HG02852 (cell line): ENCODE measurements at regions not wholly inside any gene's neighbourhood (a gene's known extent, or its start where the extent isn't known, plus 50 kb on each side); places are given as distances from the start of the nearest gene placed in this dataset.

Experiments
- ATAC-seq: cut with Tn5 transposase; IDR thresholded peaks from one replicate; pipeline ENCODE4 v1.9.1; 2021; ENCODE audit warnings: mild to moderate bottlenecking, moderate library complexity; ENCODE audit not compliant: unreplicated experiment

DNA sequence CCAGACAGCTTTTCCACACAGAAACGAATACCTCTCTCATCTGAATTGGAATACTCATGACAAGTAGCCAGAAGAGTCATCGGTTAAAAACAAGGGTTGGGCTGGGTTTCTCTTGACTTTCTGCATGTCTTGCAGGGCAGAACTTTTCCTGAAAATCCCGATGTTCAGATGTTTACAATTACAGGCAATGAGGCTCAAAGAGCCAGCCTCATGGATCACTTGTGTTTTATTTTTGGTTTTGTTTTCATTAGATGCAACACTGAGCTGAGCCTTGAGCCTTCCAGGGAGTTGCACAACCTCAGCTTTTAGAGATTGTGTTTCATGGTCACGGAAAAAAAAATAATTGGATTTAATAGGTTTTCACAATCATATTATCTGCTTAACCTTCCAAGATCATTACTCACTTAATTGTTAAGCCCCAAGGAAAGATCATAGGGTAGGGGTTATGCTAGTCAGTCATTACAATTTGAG, 288.1 kb upstream of the PRDM1 start:
- no peak for ATAC-seq

- no peak for ATAC-seq
Measured at GRCh38 chr6:105797286-105797979, 288.7 kb upstream of the PRDM1 start.

- no peak for ATAC-seq
Measured at GRCh38 chr6:105795913-105796517, 290.1 kb upstream of the PRDM1 start.

GRCh38 chr6:105795366-105795765, 290.8 kb upstream of the PRDM1 start:
- no peak for ATAC-seq

DNA sequence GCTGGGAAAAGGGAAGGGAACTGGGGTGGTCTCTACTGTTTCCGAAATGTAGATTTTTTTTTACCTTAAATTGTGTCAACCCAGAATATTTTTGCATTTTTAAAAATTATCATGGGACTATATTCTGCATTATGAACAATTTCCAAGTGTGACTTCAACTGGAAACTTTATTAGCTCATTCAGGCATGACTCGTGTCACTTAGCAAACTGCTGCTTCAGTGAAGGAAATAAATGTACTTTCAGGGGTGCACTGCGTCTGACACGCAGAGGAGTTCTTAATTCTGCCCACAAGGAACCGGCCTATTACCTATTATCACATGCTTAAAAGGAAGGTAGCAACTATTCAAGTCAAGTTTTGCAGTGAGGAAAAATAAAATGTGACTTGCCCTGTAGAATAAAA, 291.3 kb upstream of the PRDM1 start:
- no peak for ATAC-seq

GRCh38 chr6:105794239-105794638, 291.9 kb upstream of the PRDM1 start:
- no peak for ATAC-seq

GRCh38 chr6:105793130-105793529, 293.0 kb upstream of the PRDM1 start:
- ATAC-seq, result no peak

DNA sequence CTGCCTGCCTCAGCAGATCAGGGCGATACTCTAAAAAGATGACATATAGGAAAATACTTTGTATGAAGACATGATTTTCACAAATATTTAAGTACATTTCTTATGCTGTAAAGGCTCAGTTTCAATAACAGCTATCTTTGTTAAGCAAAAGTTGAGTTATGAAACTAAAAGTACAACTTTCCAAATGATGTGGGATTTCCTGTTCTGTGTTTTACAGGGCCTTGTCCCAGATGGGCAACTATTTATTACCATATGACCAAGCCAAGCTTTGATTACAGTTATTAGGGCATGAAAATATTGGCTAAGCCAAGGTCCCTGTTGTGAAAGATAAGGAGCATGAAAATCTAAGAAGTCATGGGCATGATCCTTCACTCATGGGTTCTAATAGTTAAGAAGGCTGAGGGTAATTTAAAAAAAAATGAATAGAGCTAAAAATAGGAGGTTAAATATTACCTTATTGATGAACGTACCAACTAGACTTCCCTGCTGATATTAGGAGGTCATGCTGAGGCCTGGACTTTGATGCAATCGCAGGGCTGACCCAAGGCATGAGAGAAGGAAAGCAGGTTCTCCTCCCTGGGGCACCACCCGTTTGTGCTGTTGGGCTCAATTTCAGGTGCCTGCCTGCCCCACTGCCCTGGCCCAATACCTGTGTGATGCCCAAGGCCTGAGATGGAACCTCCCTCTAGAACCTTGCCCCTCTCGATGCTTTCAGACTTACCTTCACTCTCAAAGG, 294.4 kb upstream of the PRDM1 start:
- ATAC-seq, result peak; percentile 42

DNA sequence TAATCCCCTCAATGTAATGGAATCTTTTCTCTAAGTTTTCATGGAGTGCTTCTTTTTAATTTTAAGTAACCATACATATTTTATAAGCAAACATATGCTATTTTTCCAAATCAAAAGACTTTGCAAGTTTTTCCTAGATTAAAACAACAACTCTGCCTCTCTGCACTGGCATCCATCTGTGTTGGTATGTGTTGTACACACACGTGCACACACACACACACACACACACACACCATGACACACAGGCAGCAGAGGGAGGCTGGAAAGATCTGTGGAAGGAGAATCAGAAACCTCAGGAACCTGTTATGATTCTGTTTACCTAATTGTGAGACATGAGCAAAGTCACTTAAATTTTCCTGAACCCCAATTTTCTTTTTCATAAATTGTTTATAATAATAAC, 295.0 kb upstream of the PRDM1 start:
- ATAC-seq, result peak; percentile 4

DNA sequence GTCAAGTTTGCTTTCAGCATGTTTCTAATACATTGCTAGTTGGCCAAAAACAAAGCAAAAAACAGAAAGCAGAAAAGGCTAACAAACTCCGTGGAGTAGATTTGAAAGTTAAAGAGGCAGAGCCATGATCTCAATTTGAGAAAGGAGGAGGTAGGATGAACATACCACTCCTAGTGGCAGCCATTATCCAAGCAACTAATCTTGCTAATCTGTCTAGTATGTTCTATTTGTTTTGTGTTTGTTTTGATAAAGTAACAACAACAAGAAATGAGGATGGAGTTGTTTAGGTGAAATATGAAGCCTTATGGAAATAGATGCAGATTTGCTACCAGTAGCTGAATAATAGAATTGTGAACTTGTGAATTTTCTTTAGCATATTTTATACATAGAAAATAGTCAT, 295.5 kb upstream of the PRDM1 start:
- no peak for ATAC-seq

DNA sequence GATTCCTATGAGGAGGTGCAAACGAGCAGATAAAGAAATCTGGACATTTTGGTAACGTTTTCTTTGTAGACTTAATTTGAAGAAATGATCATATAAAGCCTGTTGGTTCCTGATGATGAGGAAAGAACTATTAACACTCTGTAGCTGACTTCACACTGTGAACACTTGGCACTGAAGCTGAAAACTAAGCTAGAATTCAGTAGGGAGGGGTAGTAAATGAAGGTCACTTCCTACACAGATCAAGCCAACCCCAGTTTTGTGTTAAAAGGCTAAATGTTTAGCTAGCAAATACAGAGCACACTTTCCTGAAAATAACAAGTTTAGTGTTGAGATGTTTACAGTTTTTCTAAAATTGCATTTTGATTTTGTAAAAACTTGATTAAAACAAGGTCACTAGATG, 296.2 kb upstream of the PRDM1 start:
- ATAC-seq, result no peak

DNA sequence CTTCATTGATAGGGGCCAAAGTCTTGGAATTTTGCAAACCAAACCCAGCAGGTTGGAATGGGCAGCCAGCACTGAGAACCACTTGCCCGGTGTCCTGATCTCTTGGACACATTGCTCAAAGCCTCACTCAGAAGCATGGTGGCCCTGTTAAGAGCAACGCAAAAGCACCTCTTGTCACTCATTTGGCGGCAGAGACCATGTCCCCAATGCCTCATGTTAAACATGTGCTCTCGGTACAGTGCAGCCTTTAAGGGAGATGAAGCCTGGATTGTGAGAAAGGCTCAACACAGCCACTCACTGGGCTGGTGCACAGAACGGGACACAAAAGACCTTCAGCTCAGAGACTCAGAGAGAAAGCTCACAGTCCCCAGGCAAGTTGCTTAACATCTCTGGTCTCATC, 298.4 kb upstream of the PRDM1 start:
- no peak for ATAC-seq

GRCh38 chr6:105786890-105787655, 299.1 kb upstream of the PRDM1 start:
- ATAC-seq, result peak; percentile 75

GRCh38 chr6:105786449-105786848, 299.7 kb upstream of the PRDM1 start:
- ATAC-seq, result no peak

- no peak for ATAC-seq
Measured at GRCh38 chr6:105785066-105785811, 300.9 kb upstream of the PRDM1 start.

- ATAC-seq, result no peak
Measured at GRCh38 chr6:105784179-105784578, 302.0 kb upstream of the PRDM1 start.

- ATAC-seq, result no peak
Measured at GRCh38 chr6:105783333-105783935, 302.7 kb upstream of the PRDM1 start.

GRCh38 chr6:105781915-105782314, 304.2 kb upstream of the PRDM1 start:
- no peak for ATAC-seq

GRCh38 chr6:105781248-105781647, 304.9 kb upstream of the PRDM1 start:
- no peak for ATAC-seq
